ENCODE measurements at regions not wholly inside any gene's neighbourhood (a gene's known extent, or its start where the extent isn't known, plus 50 kb on each side); places are given as distances from the start of the nearest gene placed in this dataset.
"Not testable (repeated sequence)": the region's sequence is repeated elsewhere in the genome, so short reads cannot be mapped to it uniquely, and the experiment has no call there.

DNA sequence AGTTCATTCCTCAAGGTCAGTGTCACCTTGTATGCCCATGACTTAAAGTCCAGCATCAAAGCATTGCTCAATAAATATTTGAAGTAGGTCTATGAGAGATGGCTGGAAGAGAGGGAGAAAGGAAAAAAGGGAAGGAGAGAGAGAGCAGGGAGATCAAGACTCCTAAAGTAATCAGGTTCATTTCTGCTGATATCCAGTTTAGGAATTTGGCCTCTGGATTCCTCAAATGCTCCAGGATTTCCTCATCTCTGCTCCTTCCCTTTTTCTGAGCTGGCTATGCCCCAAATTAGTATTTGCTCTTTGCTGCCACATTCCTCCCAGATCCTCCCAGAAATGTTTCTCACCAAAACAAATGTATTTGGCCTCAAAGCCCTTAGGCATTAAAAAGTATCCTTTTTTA lies 739.4 kb upstream of the CHAC2 start:
- no peak overlapping the region for H3K4me3 ChIP-seq (ENCODE audit: low read depth, low read length)
- DNase-seq (ENCODE audit: low read depth), result no peak

DNA sequence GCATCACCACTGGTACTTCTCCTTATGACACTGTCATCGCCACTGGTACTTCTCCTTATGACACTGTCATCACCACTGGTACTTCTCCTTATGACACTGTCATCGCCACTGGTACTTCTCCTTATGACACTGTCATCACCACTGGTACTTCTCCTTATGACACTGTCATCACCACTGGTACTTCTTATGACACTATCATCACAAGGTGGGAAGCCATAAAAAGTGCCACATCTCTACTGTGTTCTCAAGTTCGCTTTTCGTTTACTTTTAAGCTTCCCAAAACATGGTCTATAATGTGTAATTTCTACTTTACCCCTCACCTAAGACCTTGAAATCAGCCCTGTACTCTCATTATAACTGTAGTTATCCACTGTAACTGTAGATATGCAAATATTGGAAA lies 745.4 kb upstream of the CHAC2 start:
- not testable (repeated sequence) for H3K4me3 ChIP-seq (ENCODE audit: low read depth, low read length); DNase-seq (ENCODE audit: low read depth)

DNA sequence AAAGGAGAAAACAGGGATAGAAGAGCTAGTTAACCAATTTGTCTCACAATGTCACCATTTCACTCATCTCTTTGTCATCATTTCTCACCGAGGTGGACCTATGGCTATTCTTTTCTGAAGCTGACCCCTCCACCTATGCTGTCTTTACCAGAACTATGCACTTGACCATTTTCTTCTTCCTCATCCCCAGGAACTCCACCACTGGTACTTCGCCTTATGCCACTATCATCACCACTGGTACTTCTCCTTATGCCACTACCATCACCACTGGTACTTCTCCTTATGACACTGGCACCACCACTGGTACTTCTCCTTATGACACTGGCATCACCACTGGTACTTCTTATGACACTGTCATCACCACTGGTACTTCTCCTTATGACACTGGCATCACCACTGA lies 745.8 kb upstream of the CHAC2 start:
- DNase-seq (ENCODE audit: low read depth), result no peak

DNA sequence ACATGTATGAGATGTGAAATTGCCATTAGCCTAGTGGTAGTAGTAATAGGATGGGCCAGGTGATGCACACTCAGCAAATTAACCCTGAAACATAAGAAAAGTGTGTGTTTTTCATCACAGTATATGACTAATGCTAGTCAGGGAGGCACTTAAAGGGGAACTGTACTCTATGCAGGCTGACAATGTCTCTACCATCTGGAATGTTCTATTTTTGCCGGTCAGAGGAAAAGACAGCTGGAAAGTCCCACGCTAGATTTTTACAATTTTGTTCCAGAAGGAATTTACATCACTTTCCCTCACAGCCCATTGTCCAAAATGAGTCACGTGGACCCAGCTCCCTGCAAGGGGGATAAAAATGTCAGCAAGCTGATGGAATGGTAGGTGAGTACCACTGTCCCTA lies 746.3 kb upstream of the CHAC2 start:
- no peak overlapping the region for H3K4me3 ChIP-seq (ENCODE audit: low read depth, low read length)
- peak; percentile 58 for DNase-seq (ENCODE audit: low read depth)

More for the DNA sequence above, 745.8 kb upstream of the CHAC2 start:
- H3K4me3 ChIP-seq (ENCODE audit: low read depth, low read length), result no peak overlapping the region

DNA sequence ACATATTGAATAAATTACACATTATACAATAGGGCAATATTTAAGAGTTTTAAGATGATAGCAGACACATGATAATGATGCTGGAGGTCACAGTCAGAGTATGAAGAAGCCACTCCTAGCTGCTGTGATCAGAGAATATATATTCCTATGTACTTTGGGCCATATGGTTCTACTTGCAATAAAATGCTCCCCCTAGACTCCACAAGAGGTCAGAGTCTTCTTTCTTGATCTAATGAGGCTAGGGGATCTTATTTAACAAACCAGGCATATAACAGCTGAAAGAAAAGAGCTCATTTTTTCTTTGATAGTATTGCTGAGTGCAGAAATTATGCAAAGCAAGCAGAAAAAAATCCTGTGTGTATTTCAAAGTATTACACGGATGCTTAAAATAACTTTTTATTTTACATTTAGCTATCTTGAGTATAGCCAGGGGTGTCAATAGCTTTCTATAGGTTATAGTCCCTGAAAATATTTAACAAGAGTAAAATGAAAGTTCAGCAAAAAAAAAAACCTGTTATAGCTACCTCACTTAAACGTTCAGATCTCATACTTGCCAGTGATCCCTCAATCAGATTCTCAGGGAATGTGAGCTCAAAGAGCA lies 748.7 kb upstream of the CHAC2 start:
- no peak for DNase-seq (ENCODE audit: low read depth)
- no peak overlapping the region for H3K4me3 ChIP-seq (ENCODE audit: low read depth, low read length)

DNA sequence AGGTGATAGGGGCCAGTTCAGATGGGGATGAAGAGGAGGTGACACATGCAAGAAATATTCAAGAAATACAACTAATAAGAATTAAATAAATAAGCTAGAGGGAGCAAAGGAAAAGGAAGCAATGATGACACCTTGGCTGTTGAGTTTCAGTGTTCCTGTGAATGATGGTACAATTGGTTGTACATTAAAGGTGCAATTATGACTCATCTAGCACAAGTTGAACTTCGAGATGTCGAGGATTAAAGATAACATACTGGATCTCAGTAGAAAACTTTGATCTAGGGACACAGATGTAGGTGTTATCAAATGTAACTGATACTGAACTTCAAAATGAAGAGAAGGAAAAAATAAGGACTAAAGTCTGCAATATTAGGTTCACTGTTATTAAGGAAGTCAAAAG lies 760.6 kb upstream of the CHAC2 start:
- no peak overlapping the region for H3K4me3 ChIP-seq (ENCODE audit: low read depth, low read length)
- DNase-seq (ENCODE audit: low read depth), result no peak

DNA sequence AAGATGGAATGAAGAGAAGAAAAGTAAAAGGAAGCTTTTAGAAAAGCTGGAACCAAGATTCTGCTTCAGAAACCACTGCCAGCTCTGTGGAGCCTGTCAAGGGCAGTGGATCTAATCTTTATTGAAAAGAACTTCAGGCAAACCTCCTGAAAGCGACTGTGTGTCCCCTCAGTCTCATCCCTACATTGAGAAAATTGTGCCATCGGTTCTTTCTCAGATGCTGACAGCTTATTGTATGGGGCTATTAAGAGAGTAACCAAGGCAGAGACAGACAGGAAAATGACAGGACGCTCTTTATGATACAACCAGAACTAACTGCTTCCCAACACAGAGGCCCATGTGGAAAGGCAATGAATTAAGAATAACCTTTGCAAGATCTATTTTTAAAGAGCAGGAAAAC lies 763.2 kb upstream of the CHAC2 start:
- DNase-seq (ENCODE audit: low read depth), result no peak
- H3K4me3 ChIP-seq (ENCODE audit: low read depth, low read length), result no peak overlapping the region

DNA sequence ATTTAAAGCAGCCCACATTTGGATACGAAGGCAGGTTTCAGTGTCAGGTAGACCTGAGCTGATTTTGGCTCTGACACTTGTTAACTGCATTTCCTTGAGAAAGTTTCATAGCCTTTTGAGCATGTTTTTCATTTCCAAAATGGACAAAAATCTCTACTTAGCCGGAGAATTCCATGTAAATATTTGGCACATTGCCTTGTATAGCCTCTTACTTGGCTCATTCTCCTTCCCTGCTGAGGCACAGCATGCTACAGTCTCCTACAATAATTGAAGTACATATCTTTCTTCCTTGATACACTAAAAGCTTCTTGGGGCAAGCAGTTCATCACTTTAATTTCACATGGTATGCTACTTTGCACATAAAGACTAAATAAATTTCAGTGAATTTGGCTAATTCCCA lies 772.2 kb upstream of the CHAC2 start:
- no peak for DNase-seq (ENCODE audit: low read depth)
- H3K4me3 ChIP-seq (ENCODE audit: low read depth, low read length), result no peak overlapping the region

DNA sequence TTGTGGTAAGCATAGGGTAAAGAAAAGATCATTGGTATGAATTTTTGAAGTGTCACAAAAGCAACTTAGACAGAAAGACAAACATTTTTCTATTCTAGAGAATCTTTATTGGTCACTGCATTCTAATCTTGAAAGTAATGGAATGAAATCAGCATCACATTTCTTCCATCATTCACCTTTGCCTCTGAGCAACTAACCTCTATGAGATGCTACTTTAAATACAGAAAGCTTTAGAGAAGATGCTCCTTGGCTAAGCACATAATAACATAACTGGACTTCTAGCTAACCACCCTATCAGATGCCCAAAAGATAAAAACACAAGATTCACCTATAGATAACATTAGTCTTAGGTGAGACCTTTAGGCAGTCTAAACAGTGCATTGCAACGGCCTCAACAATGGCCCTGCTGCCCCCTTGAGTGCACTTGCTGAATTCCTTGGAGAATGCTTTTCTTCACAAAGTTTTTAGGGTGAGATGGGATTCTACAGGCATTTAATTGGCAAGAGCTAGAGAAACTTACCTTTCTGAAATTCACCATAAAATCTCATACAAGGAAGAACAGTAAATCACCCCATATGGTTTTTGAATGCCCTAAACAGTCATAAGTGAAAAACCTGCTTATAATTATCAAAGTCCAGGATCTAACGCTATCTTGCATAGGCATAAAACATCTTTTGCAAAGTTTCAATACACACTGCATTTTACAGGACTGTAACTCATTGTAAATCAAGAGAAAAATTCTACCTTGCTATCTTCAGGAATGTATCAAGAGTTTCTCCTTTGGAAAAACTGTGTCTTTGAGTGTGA lies 791.3 kb upstream of the CHAC2 start:
- H3K4me3 ChIP-seq (ENCODE audit: low read depth, low read length), result no peak overlapping the region
- DNase-seq (ENCODE audit: low read depth), result no peak

DNA sequence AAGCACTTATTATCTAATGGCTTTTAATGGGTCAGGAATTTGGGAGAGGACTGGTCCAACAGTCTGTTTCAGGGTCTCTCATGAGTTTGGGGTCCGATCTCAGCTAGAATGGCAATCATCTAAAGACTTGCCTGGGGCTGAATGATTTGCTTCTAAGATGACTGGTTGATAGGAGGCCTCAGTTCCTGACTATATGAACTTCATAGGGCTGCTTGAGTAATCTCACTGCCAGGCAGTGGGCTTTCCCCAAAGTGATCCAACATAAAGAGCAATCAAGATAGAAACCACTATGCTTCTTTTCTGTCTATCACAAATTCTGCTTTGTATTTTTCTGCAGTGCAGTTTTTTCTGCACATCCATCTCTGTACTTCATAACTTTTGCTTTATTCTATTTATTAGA lies 793.5 kb upstream of the CHAC2 start:
- H3K4me3 ChIP-seq (ENCODE audit: low read depth, low read length), result no peak overlapping the region
- no peak for DNase-seq (ENCODE audit: low read depth)

DNA sequence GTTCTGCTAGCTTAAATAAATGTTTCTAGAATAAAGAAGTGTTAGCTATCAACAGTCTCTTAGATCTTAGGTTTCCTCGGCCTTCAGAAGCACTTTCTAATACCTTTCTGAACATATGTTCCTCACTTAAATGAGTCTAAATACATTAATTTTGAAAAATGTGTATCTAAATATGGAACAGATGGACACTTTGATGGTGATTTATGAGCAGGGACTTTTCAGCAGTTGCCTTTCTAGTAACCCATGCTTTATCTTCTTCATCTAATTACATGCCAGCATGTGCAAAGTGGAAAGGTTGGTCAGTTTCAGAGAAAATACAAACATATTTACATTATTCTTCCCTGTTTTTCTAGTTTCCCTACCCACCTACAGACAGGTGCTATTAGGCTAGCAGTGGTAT lies 797.0 kb upstream of the CHAC2 start:
- H3K4me3 ChIP-seq (ENCODE audit: low read depth, low read length), result no peak overlapping the region
- no peak for DNase-seq (ENCODE audit: low read depth)

DNA sequence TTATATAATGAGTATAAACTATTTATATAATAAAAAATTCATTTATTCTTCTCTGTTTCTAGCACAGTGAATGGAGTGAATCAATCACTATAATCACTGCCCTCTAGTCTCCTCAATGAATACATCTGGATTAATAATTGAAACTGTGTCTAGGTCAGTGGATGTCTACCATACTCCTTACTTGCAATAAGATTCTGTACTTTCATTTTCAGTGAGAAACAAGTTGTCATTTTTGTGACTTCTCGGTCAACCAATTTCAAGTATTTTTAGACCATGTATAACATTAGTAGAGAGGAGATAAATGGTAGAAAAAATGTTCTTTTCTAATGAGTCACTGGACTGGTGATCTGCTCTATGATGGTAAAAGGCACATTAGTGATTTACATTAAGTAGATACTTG lies 799.6 kb upstream of the CHAC2 start:
- no peak for DNase-seq (ENCODE audit: low read depth)
- H3K4me3 ChIP-seq (ENCODE audit: low read depth, low read length), result no peak overlapping the region

DNA sequence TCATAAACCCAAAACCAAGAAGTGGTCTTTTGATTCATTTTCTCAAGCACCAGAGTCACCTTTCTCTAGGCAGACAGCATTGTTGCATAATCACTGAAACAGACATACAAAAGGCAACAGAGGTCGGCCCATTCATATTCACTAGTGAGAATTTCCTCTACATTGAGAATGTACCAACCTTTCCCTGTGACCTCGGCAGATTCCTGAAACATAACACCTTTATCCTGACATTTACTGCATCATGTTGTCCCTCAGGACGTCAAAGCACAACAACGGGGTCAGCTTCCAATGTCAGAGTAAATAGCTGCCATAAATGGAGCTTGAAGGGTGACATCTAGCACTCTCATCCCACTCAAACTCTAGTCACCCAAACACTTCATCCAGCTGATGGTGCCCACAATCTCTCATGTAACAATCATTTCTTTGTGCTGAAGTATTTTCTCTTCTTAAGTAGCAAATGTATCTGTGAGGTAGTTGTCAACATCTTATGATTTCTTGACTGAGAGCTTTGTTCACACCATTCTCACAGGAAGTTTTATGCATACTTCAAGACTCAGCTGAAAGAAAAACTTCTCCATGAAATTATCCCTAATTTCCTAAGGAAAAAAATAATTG lies 802.6 kb upstream of the CHAC2 start:
- DNase-seq (ENCODE audit: low read depth), result no peak
- H3K4me3 ChIP-seq (ENCODE audit: low read depth, low read length), result no peak overlapping the region

DNA sequence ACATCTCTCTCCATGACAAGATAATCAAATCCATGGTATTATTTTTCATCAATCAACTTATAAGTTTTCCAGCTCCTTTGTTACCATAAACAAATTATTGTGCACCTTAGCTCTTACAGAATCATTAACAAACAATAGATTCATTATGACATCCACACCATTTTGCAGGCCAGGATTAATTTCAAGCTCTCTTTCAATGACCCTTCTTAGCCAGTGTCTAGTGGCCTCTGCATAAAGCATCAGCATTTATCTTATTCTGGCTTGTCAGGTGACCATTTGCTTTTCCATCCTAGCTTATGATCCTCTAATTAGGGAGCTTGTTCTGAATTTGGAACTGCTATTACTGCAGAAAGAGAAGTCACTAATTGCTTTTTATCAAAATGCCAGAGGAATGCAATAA lies 806.2 kb upstream of the CHAC2 start:
- no peak for DNase-seq (ENCODE audit: low read depth)
- H3K4me3 ChIP-seq (ENCODE audit: low read depth, low read length), result no peak overlapping the region

DNA sequence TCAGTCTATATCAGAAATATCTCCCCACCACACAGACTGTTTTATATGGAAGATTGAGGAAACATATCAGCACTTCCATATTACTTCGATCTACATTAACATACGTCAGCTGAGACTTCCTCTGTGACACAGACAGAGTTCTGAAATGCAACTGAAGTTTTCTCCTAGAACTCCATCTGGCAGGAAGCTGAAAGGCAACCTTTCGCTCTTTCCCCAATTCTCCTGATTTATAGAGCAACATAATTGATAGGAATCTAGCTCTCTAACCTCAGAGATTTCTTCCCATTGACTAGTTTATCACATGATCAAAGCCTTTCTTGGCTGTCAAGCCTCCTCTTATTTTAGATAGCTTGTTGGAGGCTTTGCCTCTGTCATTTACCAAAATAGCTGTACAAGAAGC lies 806.7 kb upstream of the CHAC2 start:
- no peak for DNase-seq (ENCODE audit: low read depth)
- H3K4me3 ChIP-seq (ENCODE audit: low read depth, low read length), result no peak overlapping the region

DNA sequence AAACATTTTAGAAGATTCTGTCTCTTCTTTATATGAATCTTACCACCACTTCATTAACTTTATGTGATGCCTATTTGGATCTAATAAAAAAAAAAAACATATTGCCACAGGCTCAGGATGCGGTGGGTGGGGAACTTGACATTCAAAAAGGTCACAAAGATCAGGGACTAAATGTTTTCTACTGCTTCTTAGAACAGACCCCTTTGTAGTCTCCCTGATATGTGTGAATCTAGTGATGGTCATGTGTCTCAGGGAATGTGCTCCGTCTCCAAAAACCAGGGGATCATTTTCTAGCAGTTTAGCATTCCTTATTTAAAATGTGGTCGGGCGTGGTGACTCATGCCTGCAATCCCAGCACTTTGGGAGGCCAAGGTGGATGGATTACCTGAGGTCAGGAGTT lies 807.8 kb upstream of the CHAC2 start:
- H3K4me3 ChIP-seq (ENCODE audit: low read depth, low read length), result no peak overlapping the region
- DNase-seq (ENCODE audit: low read depth), result no peak

DNA sequence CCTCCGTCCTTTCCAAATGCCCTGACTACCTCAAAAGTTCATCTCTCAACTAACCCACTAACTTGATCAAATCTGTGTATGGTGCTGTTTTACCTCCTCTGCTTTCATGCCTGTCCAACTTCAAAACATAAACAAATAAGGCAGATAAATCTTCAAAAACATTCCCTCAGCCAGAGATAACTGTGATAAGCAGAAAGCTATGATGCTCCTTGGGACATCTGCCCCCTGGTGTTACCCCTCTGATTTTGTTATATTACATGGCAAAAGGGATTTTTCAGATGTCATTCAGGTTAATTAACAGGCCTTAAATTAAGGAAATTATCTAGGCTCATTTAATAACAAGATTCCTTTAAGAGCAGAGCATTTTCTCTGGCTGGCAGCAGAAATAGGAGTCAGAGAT lies 810.8 kb upstream of the CHAC2 start:
- no peak for DNase-seq (ENCODE audit: low read depth)

DNA sequence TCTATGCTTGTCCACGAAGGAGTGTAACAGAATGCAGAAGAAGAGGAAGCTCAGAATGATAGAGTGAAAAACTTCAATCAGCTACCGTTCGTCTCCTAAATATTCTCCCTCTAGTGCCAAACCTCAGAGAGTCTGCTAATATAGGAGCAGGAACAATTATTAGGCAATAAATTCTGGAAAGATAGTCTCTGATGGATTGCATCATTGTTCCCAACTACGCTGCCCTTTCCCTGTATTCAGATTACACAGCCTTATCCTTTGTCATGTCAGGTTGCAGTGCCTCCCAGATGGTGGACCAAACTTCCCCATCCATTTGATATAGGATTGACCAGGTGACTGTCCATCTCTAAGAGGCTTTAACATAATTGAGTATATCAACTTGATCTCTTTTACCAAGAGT lies 811.5 kb upstream of the CHAC2 start:
- no peak for DNase-seq (ENCODE audit: low read depth)
- H3K4me3 ChIP-seq (ENCODE audit: low read depth, low read length), result no peak overlapping the region

More for the DNA sequence above, 810.8 kb upstream of the CHAC2 start:
- no peak overlapping the region for H3K4me3 ChIP-seq (ENCODE audit: low read depth, low read length)

DNA sequence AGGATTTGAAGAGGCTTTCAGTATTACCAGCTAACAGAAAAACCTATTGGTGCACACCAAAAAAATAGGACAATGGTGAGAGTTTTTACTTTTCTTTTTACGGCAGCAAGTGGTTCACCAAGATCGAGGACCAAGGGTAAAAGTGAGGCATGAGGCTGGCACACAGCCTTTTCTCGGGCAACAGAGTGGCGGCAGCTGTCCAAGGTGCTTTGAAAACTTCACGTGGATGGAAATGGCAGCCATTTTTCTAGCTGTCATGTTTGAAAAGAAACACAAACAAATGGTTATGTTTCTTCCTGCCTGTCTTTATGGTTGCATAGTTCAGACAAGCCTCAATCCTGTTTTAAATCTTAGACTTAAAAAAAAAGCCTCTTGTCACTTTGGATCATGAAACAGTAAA lies 812.5 kb upstream of the CHAC2 start:
- DNase-seq (ENCODE audit: low read depth), result no peak
- no peak overlapping the region for H3K4me3 ChIP-seq (ENCODE audit: low read depth, low read length)

DNA sequence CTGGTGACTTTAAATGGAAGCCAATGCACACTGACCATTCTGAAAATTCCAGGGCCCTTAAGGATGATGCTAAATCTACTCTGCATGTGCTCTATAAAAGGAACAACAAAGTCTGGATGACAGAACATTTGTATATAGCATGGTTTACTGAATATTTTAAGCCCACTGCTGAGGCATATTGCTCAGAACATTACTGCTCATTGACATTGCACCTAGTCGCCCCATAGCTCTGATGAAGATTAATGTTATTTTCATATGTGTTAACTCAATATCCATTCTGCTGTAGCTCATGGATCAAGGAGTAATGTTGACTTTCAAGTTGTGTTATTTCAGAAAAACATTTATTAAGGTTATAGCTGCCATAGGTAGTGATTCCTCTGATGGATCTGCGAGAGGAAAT lies 827.5 kb upstream of the CHAC2 start:
- no peak overlapping the region for H3K4me3 ChIP-seq (ENCODE audit: low read depth, low read length)

DNA sequence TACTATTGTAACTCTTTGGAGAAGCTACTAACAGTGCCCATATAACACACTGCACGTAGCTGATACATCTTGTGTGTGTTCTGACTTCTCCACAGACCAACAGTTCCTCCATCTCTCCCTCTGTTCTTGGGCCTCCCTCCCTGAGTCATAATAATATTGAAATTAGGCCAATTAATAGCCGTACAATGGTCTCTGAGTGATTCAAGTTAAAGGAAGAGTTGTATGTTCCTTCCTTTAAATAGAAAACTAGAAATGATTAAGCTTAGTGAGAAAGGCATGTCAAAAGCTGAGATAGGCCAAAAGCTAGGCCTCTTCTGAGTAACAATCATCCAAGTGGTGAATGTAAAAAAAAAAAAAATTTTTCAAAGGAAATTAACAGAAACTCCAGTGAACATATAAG lies 828.4 kb upstream of the CHAC2 start:
- H3K4me3 ChIP-seq (ENCODE audit: low read depth, low read length), result no peak overlapping the region
- no peak for DNase-seq (ENCODE audit: low read depth)

More for the DNA sequence above, 827.5 kb upstream of the CHAC2 start:
- no peak for DNase-seq (ENCODE audit: low read depth)
